ENCODE measurements at regions not wholly inside any gene's neighbourhood (a gene's known extent, or its start where the extent isn't known, plus 50 kb on each side); places are given as distances from the start of the nearest gene placed in this dataset.
"Not testable (repeated sequence)": the region's sequence is repeated elsewhere in the genome, so short reads cannot be mapped to it uniquely, and the experiment has no call there.

DNA sequence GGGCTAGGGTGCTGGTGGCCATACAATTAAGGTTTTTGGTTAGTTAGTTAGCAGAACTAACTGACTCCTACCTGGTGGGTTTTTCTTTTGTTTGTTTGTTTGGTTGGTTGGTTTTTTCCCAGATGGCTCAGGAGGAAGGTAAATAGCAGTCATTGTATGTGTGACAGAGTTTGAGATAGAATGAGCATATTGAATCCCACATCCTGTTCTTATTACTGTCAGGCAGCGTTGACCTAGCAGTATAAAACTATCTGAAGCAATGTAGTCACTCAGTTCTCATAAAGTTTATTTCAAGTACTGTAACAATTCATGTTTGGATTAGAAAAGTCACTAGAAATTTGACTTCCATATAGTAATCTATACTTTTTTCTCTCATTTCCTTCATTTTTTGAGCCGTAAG is 113.5 kb upstream of the NBPF19 start:
- DNase-seq (ENCODE audit: low spot score), result not testable (repeated sequence)

DNA sequence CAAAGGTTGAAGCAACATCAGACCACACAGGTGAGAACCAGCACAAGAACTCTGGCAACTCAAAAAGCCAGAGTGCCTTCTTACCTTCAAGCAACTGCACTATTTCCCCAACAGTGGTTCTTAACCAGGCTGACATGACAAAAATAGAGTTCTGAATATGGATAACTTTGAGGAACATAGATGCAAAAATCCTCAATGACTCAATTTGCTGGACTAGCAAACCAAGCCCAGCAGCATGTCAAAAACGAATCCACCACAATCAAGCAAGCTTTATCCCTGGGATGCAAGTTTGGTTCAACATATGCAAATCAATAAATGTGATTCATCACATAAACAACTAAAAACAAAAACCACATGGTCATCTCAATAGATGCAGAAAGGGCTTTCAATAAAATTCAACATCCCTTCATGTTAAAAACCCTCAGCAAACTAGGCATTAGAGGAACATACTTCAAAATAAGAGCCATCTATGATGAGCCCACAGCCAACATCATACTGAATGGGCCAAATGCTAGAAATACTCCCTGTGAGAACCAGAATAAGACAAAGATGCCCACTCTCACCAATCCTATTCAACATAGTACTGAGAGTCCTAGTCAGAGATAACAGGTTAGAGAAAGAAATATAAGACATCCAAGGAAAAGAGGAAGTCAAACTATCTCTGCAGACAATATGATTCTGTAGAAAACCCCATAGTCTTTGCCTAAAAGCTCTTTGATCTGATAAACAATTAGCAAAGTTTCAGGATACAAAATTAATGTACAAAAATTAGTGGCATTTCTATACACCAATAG is 110.5 kb upstream of the NBPF19 start:
- not testable (repeated sequence) for DNase-seq (ENCODE audit: low spot score)

DNA sequence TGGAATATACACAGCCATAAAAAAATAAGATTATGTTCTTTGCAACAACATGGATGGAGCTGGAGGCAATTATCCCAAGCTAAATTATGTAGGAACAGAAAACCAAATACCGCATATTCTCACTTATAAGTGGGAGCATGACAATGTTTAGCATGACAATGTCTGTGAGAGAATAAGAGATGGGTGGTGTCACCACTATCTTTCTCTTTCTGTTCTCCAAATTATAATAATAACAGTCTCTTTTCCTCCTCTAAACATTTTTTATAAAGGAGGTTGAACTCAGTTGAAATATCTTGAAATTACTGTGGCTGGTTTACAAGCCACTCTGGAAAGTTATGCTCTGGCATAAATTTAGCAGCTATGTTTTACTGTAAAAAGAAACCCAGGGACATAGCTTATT is 108.4 kb upstream of the NBPF19 start:
- DNase-seq (ENCODE audit: low spot score), result not testable (repeated sequence)

DNA sequence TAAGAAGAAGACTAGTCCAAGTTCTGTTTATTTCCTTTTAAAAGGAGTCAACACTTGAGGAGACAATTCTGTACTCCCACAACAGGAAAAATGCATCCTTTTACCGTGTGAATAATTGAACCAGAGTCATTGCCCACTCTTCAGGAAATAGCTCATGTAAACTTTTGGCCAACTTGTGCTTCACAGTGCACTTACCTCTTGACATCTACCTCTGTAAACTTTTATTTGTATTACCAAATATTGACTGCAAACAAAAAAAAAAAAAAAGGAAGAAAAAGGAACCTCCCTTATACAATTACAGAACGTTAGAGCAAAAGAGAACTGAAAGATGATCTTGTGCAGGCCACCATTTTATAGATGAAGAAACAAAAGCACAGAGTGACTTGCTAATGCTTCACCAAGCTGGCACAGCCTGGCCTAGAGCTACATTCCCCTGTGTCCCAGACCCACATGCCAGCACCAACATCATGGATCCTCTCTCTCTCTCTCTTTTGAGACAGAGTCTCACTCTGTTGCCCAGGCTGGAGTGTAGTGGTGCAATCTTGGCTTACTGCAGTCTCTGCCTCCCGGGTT is 107.3 kb upstream of the NBPF19 start:
- DNase-seq (ENCODE audit: low spot score), result not testable (repeated sequence)

DNA sequence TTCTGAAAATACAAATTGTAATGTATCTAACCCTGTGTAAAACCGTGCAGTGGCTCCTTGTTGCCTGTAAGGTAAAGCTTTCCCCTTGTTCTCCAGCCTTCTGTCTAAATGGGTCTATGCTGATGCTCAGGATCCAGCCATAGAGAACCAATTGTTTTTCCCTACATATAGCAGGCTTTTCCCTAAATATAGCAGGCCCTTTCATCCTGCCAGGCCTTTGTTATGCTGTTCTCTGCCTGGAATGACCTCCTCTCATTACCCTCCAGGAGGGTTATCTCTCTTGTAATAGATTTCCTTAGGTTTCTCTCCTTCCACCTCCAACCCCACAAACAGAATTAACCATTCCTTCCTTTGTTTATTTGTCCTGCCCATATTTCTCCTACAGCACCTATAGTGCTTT is 106.5 kb upstream of the NBPF19 start:
- DNase-seq (ENCODE audit: low spot score), result not testable (repeated sequence)

DNA sequence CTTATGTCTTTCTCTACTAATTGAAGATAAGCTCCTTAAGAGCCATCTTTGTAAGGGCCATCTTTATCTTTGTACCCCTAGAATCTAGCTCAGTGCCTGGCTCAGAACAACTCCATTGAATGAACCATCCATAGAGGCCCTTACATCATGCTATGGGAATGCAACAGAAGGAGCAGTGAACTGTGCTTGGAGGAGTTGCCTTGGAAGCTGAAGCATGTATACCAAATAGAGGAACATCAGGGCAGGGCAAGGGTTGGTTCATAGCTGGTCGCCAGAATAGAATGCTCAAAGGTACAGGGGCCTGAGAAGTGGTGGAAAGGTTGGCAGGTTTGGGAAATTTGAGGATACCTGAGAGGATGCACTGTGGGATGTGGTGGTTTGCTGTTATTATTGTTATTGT is 105.8 kb upstream of the NBPF19 start:
- DNase-seq (ENCODE audit: low spot score), result not testable (repeated sequence)

DNA sequence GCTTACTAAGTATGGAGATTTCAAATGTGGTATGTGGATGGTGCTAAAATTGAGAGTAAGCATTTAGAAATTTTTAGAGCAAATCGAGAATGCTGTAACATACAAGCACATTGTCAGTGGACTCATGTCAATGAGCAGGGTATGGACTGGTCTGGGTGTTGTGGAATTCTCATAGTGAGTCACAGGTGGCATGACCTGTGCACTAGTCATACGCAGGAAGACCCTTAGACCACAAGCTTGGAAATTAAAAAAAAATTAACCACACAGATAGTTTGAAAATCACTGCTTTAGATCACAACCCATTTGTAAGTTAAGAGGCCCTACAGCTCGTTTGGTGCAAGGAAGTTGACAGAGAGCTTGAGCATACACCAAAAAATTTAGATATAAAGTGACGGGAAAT is 102.9 kb upstream of the NBPF19 start:
- DNase-seq (ENCODE audit: low spot score), result not testable (repeated sequence)

DNA sequence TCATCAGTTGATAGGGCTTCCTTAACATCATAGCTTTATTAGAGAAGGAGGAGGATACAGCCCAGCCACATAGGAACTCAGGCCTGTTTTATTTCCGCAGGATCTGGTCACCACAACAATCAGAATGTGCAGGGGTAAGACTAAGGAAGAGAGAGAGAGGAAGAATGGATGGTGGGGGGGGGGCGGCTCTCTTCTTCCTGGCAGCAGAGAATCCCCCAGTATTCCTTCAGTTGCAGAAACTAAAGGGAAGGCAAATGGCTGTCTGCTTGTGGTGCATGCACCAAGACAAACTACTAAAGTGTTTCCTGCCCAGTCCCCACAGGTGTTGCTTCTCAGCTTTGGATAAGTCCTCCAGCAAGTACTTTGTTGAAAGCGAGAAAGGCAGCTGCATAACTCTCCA is 96.4 kb upstream of the NBPF19 start:
- not testable (repeated sequence) for DNase-seq (ENCODE audit: low spot score)

DNA sequence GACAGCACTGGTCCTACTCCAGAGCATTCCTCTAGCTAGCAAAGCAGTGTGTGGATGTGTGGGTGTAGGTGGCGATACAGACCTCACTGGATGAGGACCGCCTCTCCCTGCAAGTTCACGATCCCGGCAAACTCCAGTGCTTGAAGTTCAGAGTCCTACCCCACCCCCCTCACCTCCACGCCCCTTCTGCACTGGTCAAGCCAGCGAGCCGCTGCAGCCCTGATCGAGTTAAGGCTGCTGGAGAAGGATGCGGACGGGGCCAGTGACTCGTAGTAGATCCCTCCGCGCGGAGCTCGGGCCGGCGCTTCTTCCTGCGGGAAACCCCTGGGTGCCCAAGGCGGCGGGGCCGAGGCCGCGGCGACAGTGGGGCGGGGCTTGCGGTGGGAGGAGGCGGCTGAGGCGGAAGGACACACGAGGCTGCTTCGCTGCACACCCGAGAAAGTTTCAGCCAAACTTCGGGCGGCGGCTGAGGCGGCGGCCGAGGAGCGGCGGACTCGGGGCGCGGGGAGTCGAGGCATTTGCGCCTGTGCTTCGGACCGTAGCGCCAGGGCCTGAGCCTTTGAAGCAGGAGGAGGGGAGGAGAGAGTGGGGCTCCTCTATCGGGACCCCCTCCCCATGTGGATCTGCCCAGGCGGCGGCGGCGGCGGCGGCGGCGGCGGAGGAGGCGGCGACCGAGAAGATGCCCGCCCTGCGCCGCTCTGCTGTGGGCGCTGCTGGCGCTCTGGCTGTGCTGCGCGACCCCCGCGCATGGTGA is 84.5 kb upstream of the NBPF19 start:
- DNase-seq (ENCODE audit: low spot score), result peak; percentile 15

DNA sequence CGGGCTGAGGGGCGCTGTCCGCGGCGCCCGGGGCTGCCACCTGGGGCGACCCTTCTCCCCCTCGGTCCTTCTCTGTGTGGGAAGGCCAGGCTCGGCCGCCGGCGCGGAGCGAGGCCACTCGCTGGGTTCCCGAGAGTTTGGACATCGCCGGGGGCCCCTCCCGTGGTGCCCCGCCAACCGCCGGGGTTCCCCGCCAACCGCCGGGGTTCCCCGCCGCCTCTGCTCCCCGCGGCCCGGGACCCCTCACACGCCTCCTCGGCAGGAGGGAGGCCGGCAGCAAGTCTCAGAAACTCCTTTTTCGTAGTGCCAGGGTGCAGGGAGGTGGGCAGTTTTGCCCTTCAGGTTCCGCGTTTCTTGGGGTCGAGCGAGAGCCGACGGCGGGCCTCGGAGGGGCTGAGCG is 83.9 kb upstream of the NBPF19 start:
- DNase-seq (ENCODE audit: low spot score), result not testable (repeated sequence)

DNA sequence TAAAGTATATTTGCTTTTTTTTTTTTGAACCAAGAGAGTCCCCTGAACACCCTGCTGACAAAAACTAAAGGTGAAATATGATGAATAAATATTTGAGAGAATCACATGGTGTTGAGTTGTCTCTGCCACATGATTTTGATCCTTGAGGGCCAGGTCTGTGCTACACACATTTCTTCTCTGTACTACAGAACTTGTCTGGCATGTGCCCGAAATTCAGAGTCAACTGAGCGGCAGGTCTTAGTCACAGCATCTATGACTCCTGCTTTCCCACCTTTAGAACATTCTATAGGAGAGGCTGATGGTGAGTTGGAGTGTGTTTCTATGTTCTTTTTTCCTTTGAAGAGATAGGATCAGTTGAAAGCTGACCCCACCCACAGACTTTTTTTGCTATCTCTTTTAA is 79.0 kb upstream of the NBPF19 start:
- DNase-seq (ENCODE audit: low spot score), result not testable (repeated sequence)

DNA sequence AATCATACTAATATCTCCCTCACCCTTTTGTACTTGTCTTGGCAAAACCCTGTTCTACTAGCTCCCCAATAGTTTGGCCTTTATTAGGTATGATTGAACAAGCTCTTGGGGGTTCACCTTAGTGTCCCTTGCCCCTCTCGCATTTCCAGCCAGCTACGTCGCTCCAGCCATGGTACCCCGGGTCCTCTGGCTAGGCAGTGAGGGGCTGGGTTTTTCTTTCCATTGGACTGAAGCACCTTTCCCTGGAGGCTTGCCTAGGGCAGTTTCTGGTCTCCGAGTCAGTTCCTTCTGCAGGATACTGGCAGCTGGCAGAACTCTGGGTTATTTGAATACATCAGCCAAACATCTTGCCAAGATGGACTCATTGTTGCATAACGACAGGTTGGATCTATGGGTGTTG is 76.3 kb upstream of the NBPF19 start:
- DNase-seq (ENCODE audit: low spot score), result not testable (repeated sequence)

DNA sequence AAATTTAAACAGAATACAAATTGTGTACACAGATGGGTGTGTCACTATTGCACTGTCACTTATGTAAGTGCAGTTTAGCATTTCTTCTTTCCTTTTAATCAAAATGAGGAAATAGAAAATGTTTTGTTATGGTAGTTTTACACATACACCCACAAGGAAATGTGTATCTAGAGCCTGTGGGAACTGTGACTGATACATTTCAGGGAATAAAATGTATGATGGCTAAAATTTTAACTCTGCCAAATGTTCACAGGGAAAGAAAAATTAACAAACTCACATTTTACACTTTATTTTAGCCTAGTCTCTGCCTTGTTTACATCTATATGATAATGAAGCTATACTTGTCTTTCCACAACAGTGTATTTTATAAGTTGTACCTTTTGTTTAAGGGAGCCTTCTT is 66.4 kb upstream of the NBPF19 start:
- not testable (repeated sequence) for DNase-seq (ENCODE audit: low spot score)

DNA sequence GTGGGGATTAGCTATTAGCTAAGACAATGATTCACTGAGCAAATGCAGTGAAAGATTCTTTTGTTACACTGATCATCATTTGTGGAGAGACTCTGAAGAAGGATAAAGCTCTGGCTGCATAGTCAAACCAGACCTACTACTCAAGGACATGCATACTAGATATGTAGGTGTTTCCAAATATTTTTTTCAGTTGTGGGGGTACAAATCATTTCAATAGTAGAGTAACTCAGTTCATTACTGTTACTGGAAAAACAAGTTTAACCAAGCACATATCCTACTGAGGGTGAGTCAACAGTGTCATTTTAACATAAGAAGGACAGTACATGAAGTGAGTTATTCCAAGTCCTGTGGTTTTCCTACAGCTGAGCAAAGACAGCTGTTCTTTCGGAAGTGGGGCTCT is 59.5 kb upstream of the NBPF19 start:
- not testable (repeated sequence) for DNase-seq (ENCODE audit: low spot score)

DNA sequence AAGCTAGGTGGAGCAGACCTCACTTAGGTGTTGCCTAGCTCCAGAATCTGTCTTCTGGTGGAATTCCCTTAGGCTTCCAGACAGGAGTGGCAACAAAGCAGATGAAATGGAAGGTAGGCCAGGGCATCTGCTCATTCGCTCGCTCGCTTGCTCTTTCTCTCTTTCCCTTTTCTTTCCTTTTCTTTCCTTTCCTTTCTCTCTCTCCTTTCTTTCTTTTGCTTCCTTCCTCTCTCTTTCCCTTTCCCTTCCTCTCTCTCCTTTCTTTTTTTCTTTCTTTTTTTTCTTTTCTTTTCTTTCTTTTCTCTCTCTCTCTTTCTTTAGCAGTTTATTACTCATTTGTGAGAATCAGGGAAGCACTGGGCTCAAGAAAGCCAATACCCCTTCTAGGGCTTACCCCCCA is 56.1 kb upstream of the NBPF19 start:
- not testable (repeated sequence) for DNase-seq (ENCODE audit: low spot score)

DNA sequence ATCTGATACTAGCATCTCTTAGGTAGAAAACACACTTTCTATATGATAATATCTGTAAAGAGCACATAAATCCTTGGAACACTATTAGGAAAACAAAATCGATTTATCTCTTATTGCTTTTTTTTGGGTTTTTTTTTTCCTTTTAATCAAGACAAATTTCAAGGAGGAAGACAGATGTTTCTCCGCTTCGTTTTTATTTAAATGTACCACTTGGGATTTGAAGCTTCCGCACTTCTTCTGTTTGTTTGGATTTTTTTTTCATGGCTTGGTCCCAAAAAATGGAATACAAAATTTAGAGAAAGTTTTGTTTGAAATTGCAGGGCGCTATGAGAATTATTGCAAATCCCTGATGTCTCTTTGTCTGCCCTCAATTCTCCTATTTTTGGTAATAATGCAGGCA is 51.7 kb upstream of the NBPF19 start:
- DNase-seq (ENCODE audit: low spot score), result not testable (repeated sequence)

Measured in hematopoietic multipotent progenitor cell treated with erythropoietin and hydrocortisone succinate and interleukin-3 and kit ligand, for 17 days (in vitro differentiated cells).